ENCODE measurements at regions not wholly inside any gene's neighbourhood (a gene's known extent, or its start where the extent isn't known, plus 50 kb on each side); places are given as distances from the start of the nearest gene placed in this dataset.
A peak's percentile ranks its signal among the peaks of the same experiment; 100 is the strongest.

GRCh38 chr4:186902361-186902760 is 178.7 kb upstream of the FAT1 start:
- H3K27ac ChIP-seq: peak overlapping the region; percentile 37 to 70 (median 38)
- no peak for ATAC-seq
- WGBS (ENCODE audit: insufficient coverage, low coverage, low lambda C conversion rate, missing lambda C conversion rate): 37% methylated on average over 4 of the region's 4 CpGs
- no peaks in the 10 kb centered on the region for H3K36me3 ChIP-seq
- H3K4me3 ChIP-seq: no peak overlapping the region
- H3K27me3 ChIP-seq: no peaks in the 10 kb centered on the region
- TF ChIP-seq POLR2A (IDR thresholded peaks at IDR 0.05): no peak
- TF ChIP-seq CTCF (IDR thresholded peaks at IDR 0.05): no peak
- DNase-seq: no peak
- peaks cover 0 to 42% (median 11%) of the 10 kb centered on the region in 4 donors for H3K4me1 ChIP-seq
- intact Hi-C loops (cut with DNase I): no loop called here
- no peaks in the 10 kb centered on the region for H3K9me3 ChIP-seq

GRCh38 chr4:186904101-186904500 is 180.4 kb upstream of the FAT1 start:
- intact Hi-C loops (cut with DNase I): no loop called here
- H3K9me3 ChIP-seq: no peaks in the 10 kb centered on the region
- TF ChIP-seq POLR2A (IDR thresholded peaks at IDR 0.05) (no peak), CTCF (IDR thresholded peaks at IDR 0.05) (no peak)
- DNase-seq (no peak), ATAC-seq (peak; percentile 47 to 82 (median 66))
- H3K36me3 ChIP-seq: no peaks in the 10 kb centered on the region
- peak overlapping the region; percentile 30 to 75 (median 57) for H3K27ac ChIP-seq
- peaks cover 0 to 42% (median 11%) of the 10 kb centered on the region in 4 donors for H3K4me1 ChIP-seq
- 21% methylated on average over 2 of the region's 2 CpGs for WGBS (ENCODE audit: insufficient coverage, low coverage, low lambda C conversion rate, missing lambda C conversion rate)
- H3K4me3 ChIP-seq: no peak overlapping the region
- H3K27me3 ChIP-seq: no peaks in the 10 kb centered on the region

GRCh38 chr4:186906722-186907121 is 183.1 kb upstream of the FAT1 start:
- H3K9me3 ChIP-seq: no peaks in the 10 kb centered on the region
- H3K4me1 ChIP-seq: peaks cover 0 to 34% (median 11%) of the 10 kb centered on the region in 4 donors
- H3K4me3 ChIP-seq: no peak overlapping the region
- H3K36me3 ChIP-seq: no peaks in the 10 kb centered on the region
- DNase-seq: no peak
- no peak overlapping the region for H3K27ac ChIP-seq
- H3K27me3 ChIP-seq: no peaks in the 10 kb centered on the region
- intact Hi-C loops (cut with DNase I): no loop called here
- WGBS (ENCODE audit: insufficient coverage, low coverage, low lambda C conversion rate, missing lambda C conversion rate): 88% methylated on average over 9 of the region's 12 CpGs
- ATAC-seq: no peak
- TF ChIP-seq POLR2A (IDR thresholded peaks at IDR 0.05) (no peak), CTCF (IDR thresholded peaks at IDR 0.05) (no peak)

- Histone ChIP-seq H3K27me3 (no peaks in the 10 kb centered on the region), H3K36me3 (no peaks in the 10 kb centered on the region), H3K4me1 (peaks cover 0 to 8% (median 3%) of the 10 kb centered on the region in 4 donors), H3K27ac (no peak overlapping the region), H3K4me3 (no peak overlapping the region), H3K9me3 (no peaks in the 10 kb centered on the region)
- intact Hi-C loops (cut with DNase I): no loop called here
- WGBS (ENCODE audit: insufficient coverage, low coverage, low lambda C conversion rate, missing lambda C conversion rate): 25% methylated on average over 1 of the region's 1 CpG
- no peak for TF ChIP-seq CTCF (IDR thresholded peaks at IDR 0.05)
- no peak for TF ChIP-seq POLR2A (IDR thresholded peaks at IDR 0.05)
- ATAC-seq (peak; percentile 86 to 98 (median 93)), DNase-seq (peak; percentile 62 to 79 (median 64))
These were observed 186.7 kb upstream of the FAT1 start for GRCh38 chr4:186910385-186910784.

- no peak for DNase-seq
- no peak overlapping the region for H3K27ac ChIP-seq
- TF ChIP-seq CTCF (IDR thresholded peaks at IDR 0.05): no peak
- TF ChIP-seq POLR2A (IDR thresholded peaks at IDR 0.05): no peak
- H3K36me3 ChIP-seq: no peaks in the 10 kb centered on the region
- H3K9me3 ChIP-seq: no peaks in the 10 kb centered on the region
- intact Hi-C loops (cut with DNase I): no loop called here
- WGBS (ENCODE audit: insufficient coverage, low coverage, low lambda C conversion rate, missing lambda C conversion rate): 70% methylated on average over 9 of the region's 9 CpGs
- H3K4me3 ChIP-seq: no peak overlapping the region
- ATAC-seq: no peak
- H3K4me1 ChIP-seq: peaks cover 0 to 8% (median 3%) of the 10 kb centered on the region in 4 donors
- no peaks in the 10 kb centered on the region for H3K27me3 ChIP-seq
These were observed 188.9 kb upstream of the FAT1 start for GRCh38 chr4:186912606-186913005.
